Fibroblast of skin of right biceps (primary cell): ENCODE measurements at regions not wholly inside any gene's neighbourhood (a gene's known extent, or its start where the extent isn't known, plus 50 kb on each side); places are given as distances from the start of the nearest gene placed in this dataset.
A peak's percentile ranks its signal among the peaks of the same experiment; 100 is the strongest.

Source experiments
- DNase-seq: peaks from one replicate; pipeline ENCODE4 v3.0.0-alpha.2; 2013

GRCh38 chr10:124301736-124302135 lies 117.0 kb downstream of the OAT start:
- no peak for DNase-seq

- no peak for DNase-seq
These were observed 118.0 kb downstream of the OAT start for GRCh38 chr10:124300735-124301134.

- no peak for DNase-seq
These were observed 118.5 kb downstream of the OAT start for GRCh38 chr10:124300224-124300623.

- DNase-seq: no peak
These were observed 119.0 kb downstream of the OAT start for GRCh38 chr10:124299696-124300095.

- DNase-seq: no peak
These were observed 119.8 kb downstream of the OAT start for GRCh38 chr10:124298891-124299290.

DNA sequence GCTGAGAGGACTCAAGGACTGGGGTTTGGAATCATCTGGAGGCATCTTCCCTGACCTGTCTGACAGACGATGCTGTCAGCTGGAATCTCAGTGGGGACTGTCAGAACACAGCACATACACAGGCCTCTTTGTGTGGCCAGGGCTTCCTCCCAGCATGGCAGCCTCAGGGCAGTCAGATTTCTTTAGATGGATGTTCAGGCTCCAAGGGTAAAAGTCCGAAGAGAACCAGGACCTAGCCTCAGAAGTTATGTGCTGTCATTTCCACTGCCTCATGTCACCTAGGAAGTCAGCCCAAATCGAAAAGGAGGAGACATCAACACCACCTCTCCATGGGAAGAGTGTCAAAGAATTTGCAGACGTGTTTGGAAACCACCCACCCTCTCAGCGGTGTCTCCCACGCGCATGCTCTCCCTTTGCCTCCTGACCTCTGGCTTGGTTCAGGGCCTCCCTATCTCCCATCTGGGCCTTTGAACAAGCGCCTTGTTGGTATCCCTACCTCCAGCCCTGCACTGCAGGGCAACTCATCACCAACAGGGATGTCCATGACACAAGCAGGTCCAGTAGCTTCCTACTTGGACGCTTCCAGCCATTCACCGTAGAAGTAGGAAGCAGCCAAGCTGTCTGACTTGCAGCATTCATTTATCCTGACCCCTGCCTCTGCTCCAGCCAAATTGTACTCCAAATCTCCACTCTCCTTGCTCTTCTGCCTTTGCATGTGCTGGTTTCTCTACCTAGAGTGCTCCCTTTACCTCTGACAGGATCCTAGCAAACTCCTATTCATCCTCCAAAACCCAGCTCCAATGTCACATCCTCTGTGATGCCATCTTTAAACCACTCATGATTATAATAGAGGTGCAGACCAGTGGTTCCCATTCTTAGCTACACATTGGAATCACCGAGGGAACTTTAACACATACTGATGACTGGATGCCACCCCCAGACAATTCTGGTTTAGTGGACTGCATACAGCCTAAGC lies 121.6 kb downstream of the OAT start:
- no peak for DNase-seq

DNA sequence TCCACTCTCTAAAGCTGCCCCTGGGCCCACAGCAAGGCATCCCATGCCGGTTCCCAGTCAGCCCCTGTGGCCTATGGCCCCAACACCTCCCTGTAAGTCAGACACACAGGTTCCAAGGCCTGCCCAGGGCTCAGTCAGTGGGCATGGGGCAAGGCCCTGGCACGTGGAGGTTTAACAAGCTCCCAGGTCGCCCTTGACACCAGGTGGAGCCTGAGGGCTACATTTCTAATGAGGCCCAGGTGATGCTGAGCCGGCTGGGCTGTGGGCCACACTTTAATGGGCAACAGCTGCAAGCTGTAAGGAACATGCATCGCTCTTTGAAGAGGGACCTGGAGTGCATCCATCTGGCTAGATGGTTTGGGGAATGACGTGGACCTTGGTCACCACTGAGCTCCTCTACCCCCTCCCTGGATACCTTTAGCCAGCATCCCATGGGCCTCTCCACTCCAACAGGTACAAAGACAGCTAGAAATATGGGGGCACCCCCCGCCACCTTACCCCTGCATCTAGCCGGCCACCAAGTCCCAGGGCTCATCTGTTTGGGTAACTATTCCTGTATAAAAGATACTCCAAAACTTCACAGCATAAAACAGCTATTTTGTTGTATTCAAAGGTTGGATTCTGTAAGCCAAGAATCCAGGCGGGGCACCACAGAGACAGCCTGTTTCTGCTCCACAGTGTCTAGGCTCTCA lies 122.5 kb downstream of the OAT start:
- DNase-seq: peak; percentile 30

GRCh38 chr10:124294811-124295770 lies 123.6 kb downstream of the OAT start:
- DNase-seq: no peak

DNA sequence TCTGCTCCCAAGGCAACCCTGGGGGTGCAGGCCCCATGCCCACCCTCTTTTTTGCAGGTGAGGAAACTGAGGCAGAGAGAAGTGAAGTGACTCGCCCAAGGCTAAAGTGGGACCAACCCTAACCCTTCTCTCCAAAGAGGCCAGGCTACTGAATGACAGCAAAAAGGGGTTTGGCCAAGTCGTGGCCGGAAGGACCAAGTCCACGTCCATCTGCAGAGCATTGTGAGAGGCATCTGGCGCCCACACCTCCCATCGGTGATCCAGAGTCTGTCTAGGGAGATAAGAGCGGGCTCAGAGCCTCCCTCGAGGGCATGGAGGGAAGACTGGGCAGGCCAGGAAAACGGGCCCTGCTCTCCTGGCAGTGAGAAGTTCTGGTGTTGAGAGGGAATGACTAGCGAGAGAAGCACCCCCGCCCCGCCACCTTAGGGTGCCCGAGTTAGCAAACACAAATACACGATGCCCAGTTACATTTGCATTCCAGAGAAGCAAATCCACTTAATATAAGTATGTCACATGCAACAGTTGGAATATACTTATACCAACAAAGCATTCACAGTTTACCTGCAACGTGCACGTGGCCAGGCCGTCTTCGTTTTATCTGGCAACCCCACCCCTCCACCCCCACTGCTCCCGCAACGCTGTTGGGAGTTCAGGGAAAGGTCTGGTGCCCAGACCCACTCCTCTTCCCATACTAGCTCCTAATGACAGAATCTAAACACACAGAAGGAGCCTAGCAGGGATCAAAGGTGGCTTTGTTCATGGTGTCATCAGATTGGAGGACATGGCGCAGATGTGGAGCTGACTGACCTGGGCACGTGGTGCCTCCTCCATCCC lies 124.9 kb downstream of the OAT start:
- no peak for DNase-seq

DNA sequence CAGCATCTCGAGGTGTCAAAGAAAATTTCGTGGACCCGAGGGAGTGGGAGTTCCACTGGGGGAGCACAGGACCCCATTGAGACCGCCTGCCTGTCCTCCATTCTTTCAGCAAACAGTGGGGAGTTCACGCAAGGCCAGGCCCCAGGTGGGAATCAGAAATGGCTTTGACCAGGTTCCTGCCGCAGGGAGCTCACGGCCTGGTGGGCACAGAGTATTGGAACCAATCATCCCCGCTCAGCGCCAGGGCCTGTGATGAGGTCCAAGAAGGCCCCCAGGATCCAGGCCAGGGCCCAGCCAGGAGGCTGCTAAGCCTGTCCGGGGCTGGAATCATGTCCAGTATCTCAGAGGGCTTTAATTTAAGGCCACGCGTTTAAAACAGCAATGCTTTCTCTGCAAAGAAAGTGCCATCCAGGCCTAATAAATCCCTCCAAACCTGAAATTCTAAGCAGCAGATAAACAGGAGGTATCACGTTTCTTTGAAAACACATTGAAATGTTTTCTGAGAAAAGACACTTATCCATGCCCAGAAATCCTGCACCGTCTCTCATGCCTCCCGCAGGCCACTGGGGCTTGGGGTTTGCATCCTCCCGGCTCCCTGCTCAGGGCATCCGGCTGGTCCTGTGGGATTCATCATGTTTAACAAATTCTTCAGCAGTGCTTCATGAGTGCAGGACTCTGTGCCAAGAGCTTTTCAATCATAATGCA lies 125.7 kb downstream of the OAT start:
- DNase-seq: peak; percentile 11

- no peak for DNase-seq
These were observed 127.6 kb downstream of the OAT start for GRCh38 chr10:124291001-124291701.

GRCh38 chr10:124289851-124290795 lies 128.6 kb downstream of the OAT start:
- peak; percentile 39 for DNase-seq

DNA sequence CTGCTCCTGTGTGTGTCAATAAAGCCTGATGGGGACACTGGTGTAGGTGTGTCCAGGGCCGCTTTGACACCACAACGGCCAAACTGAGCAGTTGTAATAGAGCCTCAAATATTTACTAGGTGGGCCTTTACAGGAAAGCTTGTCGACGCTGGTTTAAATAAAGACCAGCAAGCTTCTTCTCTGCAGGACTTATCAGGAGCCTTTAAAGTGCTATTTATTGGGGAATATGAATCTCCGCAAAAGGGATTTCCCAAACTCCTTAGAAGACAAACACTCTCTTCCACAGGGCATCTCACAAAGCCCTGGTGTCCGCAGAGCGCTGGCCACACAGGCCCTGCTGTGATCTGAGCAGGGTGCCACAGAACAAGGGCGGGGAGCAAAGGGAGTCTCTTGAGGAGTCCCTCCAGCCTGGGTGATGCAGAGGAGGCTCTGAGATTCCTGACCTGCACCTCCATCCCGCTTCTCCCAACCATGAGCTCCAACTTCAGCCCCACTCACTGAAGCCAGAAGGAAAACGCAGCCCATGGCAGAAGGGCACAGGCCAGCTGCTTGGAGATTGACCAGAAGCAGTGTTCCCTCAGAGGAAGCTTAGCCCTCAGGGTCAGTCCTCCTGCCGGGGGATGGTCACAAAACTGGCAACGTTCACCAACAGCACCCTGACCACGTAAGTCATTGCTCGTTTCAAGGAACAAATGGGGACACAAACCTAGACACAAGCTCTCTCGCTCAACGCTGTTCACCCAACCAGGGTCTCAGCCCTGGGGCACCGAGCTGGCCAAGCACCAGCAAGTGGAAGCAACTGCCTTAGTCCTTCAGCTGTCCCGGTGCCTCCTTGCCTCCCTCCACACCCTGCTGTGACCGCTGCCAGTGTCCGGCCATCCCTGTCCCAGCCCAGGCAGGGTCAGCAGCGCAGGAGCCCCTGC lies 129.5 kb downstream of the OAT start:
- DNase-seq: no peak

DNA sequence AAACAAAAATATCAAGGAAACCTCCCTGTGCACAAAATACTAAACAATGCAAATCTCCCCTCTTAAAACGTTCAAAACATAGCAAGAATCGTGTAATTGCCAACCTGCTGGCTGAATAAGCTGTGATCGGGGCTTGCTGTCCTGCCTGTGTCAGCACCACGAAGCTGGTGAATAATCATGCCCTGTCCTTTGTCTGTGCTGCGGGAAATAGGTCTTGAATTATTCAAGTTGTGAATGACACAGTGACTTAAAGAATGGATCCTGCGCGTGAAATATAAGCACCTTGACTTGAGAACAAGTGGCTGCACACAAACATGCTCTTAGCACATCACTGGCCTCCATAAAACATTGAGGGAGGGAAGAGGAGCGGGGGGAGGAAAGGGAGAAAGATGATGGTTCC lies 130.2 kb downstream of the OAT start:
- DNase-seq: no peak

GRCh38 chr10:124287791-124288190 lies 130.9 kb downstream of the OAT start:
- DNase-seq: no peak

DNA sequence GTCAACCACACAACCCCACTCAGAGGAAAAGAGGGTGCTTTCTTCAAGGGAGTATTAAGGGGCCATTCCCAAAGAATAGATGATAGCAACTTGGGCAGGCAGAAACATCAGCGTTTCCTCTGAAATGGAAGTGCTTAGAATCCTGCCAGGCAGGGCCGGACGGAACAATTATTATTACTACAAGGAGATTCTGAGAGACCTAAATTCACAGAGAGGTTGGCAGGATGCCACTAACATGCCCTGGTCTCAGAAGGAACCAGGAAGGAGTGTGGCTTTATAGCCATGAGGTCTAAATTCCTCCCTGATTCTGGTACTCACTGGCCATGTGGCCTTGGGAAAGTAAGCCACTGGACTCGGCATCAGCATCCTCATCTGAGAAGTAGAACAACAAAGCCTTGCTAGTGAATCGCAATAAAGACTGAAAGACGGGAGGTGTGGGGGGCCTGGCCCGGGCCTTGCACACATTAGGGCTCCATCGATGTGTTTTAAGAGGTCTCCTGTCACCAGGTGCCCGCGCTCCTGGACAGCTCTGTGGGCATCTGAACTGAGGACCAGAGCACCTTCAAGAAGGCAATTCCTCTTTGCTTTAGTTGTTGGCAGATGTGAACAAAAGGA lies 131.5 kb downstream of the OAT start:
- no peak for DNase-seq

DNA sequence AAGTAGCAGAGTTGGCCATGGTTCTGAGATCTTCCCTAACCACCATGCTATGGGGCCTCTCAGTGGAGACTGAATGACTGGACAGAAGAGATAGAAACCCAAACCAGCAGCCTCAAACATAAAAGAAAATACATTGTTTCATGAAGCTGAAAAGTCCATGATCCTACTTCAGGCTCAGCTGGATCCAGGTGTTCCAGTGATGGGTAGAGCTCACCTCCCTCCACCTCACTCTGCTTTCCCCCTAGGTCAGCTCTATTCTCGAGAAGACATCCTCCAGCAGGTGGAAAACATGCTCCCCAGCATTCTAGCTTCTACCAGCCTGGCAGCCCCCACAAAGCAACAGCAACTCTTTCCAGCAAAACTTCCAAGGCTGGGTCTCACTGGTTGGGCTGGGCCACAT lies 132.1 kb downstream of the OAT start:
- no peak for DNase-seq
